Fibroblast of lung (primary cell): ENCODE measurements at regions not wholly inside any gene's neighbourhood (a gene's known extent, or its start where the extent isn't known, plus 50 kb on each side); places are given as distances from the start of the nearest gene placed in this dataset.

Source experiments
- EZH2 ChIP-seq: IDR thresholded peaks from 2 replicates; pipeline ENCODE4 v1.5.1; 2012; ENCODE audit warnings: low read length, control low read depth, mild to moderate bottlenecking; ENCODE audit errors: missing control alignments
- TF ChIP-seq, protein P1 (sequence below), 2 donors: IDR thresholded peaks in 1 of 2; conservative IDR thresholded peaks in 1 of 2; 1 replicate in 1 of 2; 2 replicates in 1 of 2; pipeline ENCODE4 v1.5.1; 2011 to 2012; ENCODE audit warnings: low read length in 2 of 2, control low read depth in 1 of 2, inconsistent platforms in 1 of 2, low read depth in 1 of 2, mild to moderate bottlenecking in 1 of 2

DNA sequence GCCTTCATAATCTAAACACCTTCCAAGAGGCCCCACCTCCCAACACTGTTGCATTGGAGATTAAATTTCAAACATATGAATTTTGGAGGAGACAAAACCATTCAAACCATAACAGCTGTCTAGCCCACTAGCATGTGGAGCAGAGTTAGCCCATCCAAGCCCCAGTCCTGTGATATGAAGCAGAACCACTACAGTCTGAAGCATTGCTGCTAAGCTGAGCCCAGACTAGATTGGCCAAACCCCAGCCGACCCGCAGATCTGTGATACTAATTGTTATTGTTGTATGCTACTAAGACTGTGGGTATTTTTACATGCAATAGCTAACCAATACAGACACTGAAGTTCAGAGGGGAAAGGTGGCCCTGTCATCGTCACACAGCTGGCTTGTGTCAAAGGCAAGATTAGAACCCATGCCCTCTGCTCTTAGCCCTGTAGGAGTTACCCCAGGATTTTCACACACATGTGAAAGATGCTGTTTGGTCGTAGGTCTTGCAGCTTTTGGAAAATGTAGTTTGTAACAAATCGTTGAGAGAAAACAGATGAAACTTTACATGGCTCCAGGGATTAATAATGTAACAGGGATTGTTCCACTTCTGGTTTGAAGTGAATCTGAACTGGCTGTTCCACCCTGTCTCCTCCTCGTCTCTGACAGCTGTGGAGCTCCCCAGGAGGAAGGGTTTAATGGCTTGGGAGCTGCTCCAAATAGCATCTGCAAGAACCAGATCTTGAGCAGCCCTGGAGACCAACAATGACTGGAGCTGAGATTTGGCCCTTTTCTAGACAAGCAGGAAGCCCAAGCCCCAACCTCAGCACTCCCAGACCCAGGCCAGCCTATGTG is 517.5 kb downstream of the MID1IP1 start:
- TF ChIP-seq, protein P1, sequence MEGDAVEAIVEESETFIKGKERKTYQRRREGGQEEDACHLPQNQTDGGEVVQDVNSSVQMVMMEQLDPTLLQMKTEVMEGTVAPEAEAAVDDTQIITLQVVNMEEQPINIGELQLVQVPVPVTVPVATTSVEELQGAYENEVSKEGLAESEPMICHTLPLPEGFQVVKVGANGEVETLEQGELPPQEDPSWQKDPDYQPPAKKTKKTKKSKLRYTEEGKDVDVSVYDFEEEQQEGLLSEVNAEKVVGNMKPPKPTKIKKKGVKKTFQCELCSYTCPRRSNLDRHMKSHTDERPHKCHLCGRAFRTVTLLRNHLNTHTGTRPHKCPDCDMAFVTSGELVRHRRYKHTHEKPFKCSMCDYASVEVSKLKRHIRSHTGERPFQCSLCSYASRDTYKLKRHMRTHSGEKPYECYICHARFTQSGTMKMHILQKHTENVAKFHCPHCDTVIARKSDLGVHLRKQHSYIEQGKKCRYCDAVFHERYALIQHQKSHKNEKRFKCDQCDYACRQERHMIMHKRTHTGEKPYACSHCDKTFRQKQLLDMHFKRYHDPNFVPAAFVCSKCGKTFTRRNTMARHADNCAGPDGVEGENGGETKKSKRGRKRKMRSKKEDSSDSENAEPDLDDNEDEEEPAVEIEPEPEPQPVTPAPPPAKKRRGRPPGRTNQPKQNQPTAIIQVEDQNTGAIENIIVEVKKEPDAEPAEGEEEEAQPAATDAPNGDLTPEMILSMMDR (conservative IDR thresholded peaks at IDR 0.05 in 1 of 2, IDR thresholded peaks at IDR 0.05 in 1 of 2; ENCODE audit: low read depth in 1 of 2, low read length in 2 of 2) = no peak
- TF ChIP-seq EZH2 = no peak
